Testis (tissue), 2 donors: ENCODE measurements at regions not wholly inside any gene's neighbourhood (a gene's known extent, or its start where the extent isn't known, plus 50 kb on each side); places are given as distances from the start of the nearest gene placed in this dataset.

ENCODE experiments used
- POLR2A ChIP-seq: fragments of 450-650 bp; IDR thresholded peaks from one replicate; pipeline ENCODE4 v1.6.1; 2017; ENCODE audit warnings: antibody characterized with exemption, mild to moderate bottlenecking, moderate library complexity
- TF ChIP-seq, protein P1 (sequence below), 3 experiments: fragments of 450-650 bp in 2 of 3; fragments of 200-600 bp in 1 of 3; sonication (generic) in 1 of 3; IDR thresholded peaks; one replicate each; pipeline ENCODE4 v1.5.1; 2016 to 2019; ENCODE audit warnings: antibody characterized with exemption in 3 of 3, mild to moderate bottlenecking in 2 of 3, moderate library complexity in 1 of 3

GRCh38 chr16:73569266-73569980 lies 521.5 kb upstream of the ZFHX3 start:
- TF ChIP-seq, protein P1, sequence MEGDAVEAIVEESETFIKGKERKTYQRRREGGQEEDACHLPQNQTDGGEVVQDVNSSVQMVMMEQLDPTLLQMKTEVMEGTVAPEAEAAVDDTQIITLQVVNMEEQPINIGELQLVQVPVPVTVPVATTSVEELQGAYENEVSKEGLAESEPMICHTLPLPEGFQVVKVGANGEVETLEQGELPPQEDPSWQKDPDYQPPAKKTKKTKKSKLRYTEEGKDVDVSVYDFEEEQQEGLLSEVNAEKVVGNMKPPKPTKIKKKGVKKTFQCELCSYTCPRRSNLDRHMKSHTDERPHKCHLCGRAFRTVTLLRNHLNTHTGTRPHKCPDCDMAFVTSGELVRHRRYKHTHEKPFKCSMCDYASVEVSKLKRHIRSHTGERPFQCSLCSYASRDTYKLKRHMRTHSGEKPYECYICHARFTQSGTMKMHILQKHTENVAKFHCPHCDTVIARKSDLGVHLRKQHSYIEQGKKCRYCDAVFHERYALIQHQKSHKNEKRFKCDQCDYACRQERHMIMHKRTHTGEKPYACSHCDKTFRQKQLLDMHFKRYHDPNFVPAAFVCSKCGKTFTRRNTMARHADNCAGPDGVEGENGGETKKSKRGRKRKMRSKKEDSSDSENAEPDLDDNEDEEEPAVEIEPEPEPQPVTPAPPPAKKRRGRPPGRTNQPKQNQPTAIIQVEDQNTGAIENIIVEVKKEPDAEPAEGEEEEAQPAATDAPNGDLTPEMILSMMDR (IDR thresholded peaks at IDR 0.05): no peak
- no peak for TF ChIP-seq POLR2A
